Erythroblast (primary cell): ENCODE measurements at regions not wholly inside any gene's neighbourhood (a gene's known extent, or its start where the extent isn't known, plus 50 kb on each side); places are given as distances from the start of the nearest gene placed in this dataset.
"Not testable (repeated sequence)": the region's sequence is repeated elsewhere in the genome, so short reads cannot be mapped to it uniquely, and the experiment has no call there.

Experiments used
- DNase-seq, 2 experiments: peaks; one replicate each; lab custom pipeline; 2025; lab: John Stamatoyannopoulos, UW
- GATA1 ChIP-seq: IDR thresholded peaks from 2 replicates; pipeline ENCODE4 v1.6.1; 2011; ENCODE audit warnings: low read depth, mild to moderate bottlenecking, control low read depth, low read length, moderate library complexity
- POLR2A ChIP-seq: IDR thresholded peaks from 2 replicates; pipeline ENCODE4 v1.6.1; 2011; ENCODE audit warnings: mild to moderate bottlenecking, low read length

DNA sequence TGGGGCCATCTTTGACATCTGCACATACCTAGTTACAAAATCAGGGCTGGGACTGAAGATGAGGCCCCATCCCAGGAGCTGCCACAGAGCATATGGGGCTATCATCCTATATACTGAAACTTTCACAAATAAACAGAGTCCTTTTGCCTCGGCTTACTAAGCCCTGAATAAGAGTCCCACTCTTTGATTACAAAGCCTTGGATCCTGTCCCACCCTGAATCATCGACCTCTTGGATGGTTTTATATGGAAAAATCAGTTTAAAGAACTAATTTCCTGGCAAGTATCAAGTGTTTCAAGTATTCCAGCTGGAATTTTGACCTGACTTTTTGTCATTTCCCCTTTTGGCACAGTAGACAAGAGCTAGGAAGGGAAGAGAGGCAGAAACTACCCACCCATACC lies 331.3 kb upstream of the FRG2C start:
- TF ChIP-seq GATA1: no peak
- no peak for TF ChIP-seq POLR2A
- no peak for DNase-seq

DNA sequence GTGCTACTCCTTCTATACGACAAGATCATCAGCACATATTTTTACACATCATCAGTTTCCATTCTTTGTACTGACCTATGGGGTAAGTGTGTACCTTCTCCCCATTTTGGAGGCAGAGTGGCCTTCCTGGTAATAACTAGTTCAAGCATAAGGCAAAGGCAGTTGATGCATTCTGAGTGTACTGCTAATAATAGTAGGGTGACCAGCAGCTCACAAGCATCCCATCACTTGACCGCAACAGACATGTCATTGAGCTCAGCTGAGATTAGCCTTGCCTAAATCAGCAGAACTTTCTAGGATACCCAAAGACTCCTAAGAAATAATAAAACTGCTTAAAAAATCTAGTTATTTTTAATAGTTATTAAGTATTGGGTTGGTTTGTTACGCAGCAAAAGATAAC lies 329.8 kb upstream of the FRG2C start:
- TF ChIP-seq GATA1: no peak
- DNase-seq: no peak

DNA sequence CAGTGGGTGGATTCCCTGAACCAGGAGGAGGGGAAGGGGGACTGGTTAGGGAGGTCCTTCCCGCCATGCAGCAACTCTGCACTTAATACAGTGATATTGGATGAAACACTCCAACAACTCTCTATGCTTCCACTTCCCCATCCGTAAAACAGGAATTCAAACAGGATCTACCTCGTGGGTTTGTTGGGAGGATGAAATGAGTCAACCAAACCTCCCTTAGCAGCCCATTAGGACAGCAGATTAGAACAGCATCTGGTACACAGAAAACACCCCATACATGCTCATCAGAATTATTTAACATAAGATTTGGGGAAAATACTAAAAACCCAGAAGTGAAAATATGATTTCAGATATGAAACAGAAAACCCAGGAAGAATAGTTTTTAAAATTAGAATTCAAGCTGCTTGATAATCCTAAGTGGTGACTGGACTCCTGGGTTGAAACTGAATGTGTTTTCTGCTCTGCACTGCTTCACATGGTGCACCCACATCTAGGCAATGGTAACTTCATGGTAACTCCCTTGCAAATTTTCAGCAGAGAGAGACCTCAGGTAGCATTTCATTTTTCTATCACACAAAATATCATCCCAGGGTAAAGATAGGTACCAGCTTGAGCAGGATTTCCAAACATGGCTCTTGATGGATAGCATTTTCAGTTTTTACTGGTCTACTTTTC lies 326.8 kb upstream of the FRG2C start:
- DNase-seq: no peak
- no peak for TF ChIP-seq GATA1

DNA sequence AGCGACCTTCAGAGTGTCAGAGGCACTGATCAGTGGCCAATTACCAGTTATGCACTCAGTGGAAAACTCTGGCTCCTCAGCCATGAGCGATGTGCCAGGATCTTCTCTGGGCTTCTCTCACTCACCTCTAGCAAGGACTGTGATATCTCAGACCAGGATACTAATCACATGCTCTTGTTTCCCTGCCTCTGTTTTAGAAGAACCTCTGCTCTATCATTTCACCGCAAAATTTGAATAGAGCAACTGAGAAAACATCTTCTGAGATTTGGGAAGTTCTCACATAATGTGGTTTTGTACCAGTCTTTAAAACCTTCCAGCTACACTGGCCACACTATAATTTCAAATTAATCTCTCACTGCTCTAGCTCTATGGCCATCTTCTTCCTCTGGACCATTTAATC lies 325.8 kb upstream of the FRG2C start:
- no peak for DNase-seq
- TF ChIP-seq GATA1: no peak
- no peak for TF ChIP-seq POLR2A

GRCh38 chr3:75341324-75342067 lies 322.6 kb upstream of the FRG2C start:
- no peak for DNase-seq
- TF ChIP-seq POLR2A (no peak), GATA1 (no peak)

- no peak for TF ChIP-seq POLR2A
- TF ChIP-seq GATA1: no peak
- no peak for DNase-seq
These were observed 321.7 kb upstream of the FRG2C start for GRCh38 chr3:75342425-75342824.

DNA sequence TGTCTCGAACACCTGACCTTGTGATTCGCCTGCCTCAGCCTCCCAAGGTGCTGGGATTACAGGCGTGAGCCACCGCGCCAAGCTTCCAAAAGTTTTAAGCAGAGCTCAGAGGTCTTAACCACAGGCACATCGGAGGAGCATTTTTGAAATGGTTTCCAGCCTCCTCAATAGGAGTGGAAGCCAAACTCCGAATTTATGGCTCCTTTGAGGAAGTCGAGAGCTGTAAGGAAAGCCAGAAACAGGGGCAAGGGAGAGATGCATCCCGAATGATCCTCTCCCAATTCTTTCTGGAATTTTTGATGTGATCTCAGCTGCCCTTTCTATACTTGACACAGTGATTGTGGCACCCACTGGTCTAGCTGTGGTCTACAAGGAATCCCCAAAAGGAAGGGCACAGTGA lies 313.6 kb upstream of the FRG2C start:
- DNase-seq: not testable (repeated sequence)

GRCh38 chr3:75362086-75362784 lies 301.9 kb upstream of the FRG2C start:
- DNase-seq: not testable (repeated sequence)

GRCh38 chr3:75372964-75373363 lies 291.2 kb upstream of the FRG2C start:
- not testable (repeated sequence) for DNase-seq

GRCh38 chr3:75379840-75380239 lies 284.3 kb upstream of the FRG2C start:
- DNase-seq: not testable (repeated sequence)

DNA sequence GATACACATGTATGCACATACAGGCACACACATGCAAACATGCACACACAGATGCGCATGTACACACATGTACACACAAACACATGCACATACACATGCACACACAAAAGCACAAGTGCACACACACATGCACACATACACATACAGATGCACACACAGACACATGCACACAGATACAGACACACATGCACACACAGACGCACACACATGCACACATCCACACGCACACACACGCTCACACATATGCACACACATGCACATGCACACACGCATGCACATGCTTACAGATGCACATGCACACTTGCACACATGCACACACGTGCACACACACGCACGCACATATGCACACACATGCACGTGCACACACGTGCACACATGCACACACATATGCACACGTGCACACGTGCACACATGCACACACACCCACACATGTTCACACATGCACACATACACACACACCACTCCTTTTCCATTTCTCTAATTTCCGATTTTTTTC lies 283.8 kb upstream of the FRG2C start:
- TF ChIP-seq GATA1 (no peak), POLR2A (no peak)
- no peak for DNase-seq

DNA sequence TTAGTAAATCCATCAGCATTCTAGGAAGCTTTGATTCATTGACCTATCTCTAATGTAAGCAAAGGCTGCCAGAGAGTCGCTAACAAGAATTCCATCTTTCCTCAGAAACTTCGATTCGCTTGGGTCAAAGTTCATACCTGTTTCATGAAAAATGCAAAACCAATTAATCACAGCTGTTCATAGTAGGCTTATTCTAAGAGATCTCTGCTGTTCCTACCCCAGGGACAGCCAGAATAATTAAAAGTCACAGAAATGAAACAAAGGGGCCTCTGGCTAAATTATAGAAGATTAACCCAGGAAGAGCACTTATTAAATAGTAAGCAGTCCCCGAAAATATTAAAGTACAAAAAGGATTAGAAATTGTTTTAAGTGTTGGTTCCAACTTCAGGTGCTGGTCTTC lies 280.1 kb upstream of the FRG2C start:
- DNase-seq: not testable (repeated sequence)

GRCh38 chr3:75388486-75389124 lies 275.5 kb upstream of the FRG2C start:
- DNase-seq: not testable (repeated sequence)

DNA sequence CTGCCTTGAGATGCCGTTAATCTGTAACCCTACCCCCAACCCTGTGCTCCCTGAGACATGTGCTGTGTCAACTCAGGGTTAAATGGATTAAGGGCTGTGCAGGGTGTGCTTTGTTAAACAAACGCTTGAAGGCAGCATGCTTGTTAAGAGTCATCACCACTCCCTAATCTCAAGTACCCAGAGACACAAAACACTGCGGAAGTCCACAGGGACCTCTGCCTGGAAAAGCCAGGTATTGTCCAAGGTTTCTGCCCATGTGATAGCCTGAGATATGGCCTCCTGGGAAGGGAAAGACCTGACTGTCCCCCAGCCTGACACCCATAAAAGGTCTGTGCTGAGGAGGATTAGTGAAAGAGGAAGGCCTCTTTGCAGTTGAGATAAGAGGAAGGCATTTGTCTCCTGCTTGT lies 270.8 kb upstream of the FRG2C start:
- not testable (repeated sequence) for DNase-seq

DNA sequence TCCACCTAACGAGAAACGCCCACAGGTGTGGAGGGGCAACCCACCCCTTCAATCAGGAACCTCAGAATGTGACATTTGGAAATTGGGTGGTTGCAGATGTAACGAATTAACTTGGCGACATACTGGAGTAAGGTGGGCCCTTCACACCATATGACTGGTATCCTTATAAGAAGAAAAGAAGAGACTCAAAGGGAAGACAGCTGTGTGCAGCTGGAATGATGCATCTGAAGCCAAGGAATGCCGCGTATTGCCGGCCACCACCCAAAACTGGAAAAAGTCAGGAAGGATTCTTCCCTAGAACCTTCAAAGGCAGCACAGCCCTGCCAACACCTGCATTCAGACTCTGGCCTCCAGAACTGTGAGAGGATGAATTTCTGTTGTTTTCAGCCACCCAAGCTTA lies 270.0 kb upstream of the FRG2C start:
- not testable (repeated sequence) for DNase-seq

DNA sequence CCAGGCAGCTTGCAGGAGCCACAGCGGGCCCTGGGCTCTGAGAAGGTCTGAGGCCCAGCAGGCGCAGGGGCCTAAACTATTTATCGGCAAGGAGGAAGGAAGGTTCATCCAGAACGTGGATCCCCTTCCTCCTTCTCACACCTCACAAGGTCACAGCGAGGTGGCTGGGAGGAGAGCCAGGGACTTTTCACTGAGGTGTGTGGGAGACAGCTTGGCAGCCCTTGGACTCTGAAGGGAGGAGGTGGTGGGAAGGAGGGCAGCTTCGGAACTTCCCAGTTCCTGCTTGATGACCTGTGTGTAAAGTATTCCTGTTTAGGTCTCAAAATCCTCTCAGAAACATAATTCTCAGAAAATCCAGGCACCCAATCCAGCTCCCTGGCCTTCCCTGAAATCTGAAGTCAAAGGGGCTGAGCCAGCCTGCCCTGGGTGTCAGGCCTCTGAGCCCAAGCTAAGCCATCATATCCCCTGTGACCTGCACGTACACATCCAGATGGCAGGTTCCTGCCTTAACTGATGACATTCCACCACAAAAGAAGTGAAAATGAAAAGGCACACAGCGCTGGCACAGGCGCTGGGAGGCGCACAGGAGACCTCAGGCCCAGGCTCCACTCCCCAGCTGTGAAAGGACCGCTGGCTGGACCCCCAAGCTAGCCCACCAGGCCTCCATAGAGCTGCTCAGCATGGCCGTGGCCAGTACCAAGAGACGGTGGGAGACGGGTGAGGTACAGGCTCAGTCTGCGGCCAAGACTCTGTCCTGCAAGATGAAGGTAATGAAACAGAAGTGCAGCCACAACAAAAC lies 269.4 kb upstream of the FRG2C start:
- DNase-seq: not testable (repeated sequence)
